Suprapubic skin (tissue), 4 donors: ENCODE measurements at regions not wholly inside any gene's neighbourhood (a gene's known extent, or its start where the extent isn't known, plus 50 kb on each side); places are given as distances from the start of the nearest gene placed in this dataset.

ENCODE experiments used
- DNase-seq, 2 donors: peaks; one replicate each; pipeline ENCODE4 v3.0.0-alpha.2; 2019; ENCODE audit warnings: low spot score in 2 of 2
- H3K27ac ChIP-seq: fragments of 200-600 bp; sonication (generic); one replicate; pipeline ENCODE4 v1.5.1; 2019
- H3K27me3 ChIP-seq: fragments of 200-600 bp; sonication (generic); one replicate; pipeline ENCODE4 v1.5.1; 2019
- H3K36me3 ChIP-seq: fragments of 200-600 bp; sonication (generic); one replicate; pipeline ENCODE4 v1.5.1; 2019
- H3K4me1 ChIP-seq: fragments of 200-600 bp; sonication (generic); one replicate; pipeline ENCODE4 v1.5.1; 2019
- H3K4me3 ChIP-seq: fragments of 200-600 bp; sonication (generic); one replicate; pipeline ENCODE4 v1.5.1; 2019; ENCODE audit warnings: mild to moderate bottlenecking
- H3K9me3 ChIP-seq: fragments of 200-600 bp; sonication (generic); one replicate; pipeline ENCODE4 v1.5.1; 2019
- CTCF ChIP-seq, 2 donors: fragments of 200-600 bp in 1 of 2; fragments of 450-650 bp in 1 of 2; sonication (generic) in 1 of 2; IDR thresholded peaks; one replicate each; pipeline ENCODE4 v1.5.1; 2016 to 2019; ENCODE audit warnings: antibody characterized with exemption in 2 of 2, mild to moderate bottlenecking in 1 of 2, moderate library complexity in 1 of 2
- EP300 ChIP-seq: sonication (generic); formaldehyde crosslinking; IDR thresholded peaks from one replicate; pipeline ENCODE4 v1.6.1; 2017; ENCODE audit warnings: antibody characterized with exemption
- POLR2A ChIP-seq, 2 donors: fragments of 450-650 bp; IDR thresholded peaks; one replicate each; pipeline ENCODE4 v1.6.1; 2017; ENCODE audit warnings: antibody characterized with exemption in 2 of 2, mild to moderate bottlenecking in 2 of 2, moderate library complexity in 2 of 2
- POLR2AphosphoS5 ChIP-seq, 3 donors: sonication (generic); formaldehyde crosslinking; IDR thresholded peaks; one replicate each; pipeline ENCODE4 v1.6.1; 2017; ENCODE audit warnings: antibody characterized with exemption in 3 of 3
- WGBS: methylation state at CpG from one replicate; pipeline ENCODE4 v1.1.5; 2018; 5-methylcytosine and 5-hydroxymethylcytosine counted together

- Histone ChIP-seq H3K4me1 (no peaks in the 10 kb centered on the region), H3K27me3 (no peaks in the 10 kb centered on the region), H3K9me3 (no peaks in the 10 kb centered on the region), H3K4me3 (no peak overlapping the region), H3K36me3 (no peaks in the 10 kb centered on the region), H3K27ac (no peak overlapping the region)
- no peak for DNase-seq
- 68% methylated on average over 3 of the region's 3 CpGs for WGBS
- TF ChIP-seq CTCF (IDR thresholded peaks at IDR 0.05) (no peak), EP300 (no peak), POLR2A (IDR thresholded peaks at IDR 0.05) (no peak), POLR2AphosphoS5 (IDR thresholded peaks at IDR 0.05) (no peak)
Observed at GRCh38 chr6:113662093-113662665, 195.0 kb upstream of the MARCKS start.

GRCh38 chr6:113662688-113663333, 194.3 kb upstream of the MARCKS start:
- Histone ChIP-seq H3K36me3 (no peaks in the 10 kb centered on the region), H3K27ac (no peak overlapping the region), H3K4me3 (no peak overlapping the region), H3K9me3 (no peaks in the 10 kb centered on the region), H3K27me3 (no peaks in the 10 kb centered on the region), H3K4me1 (no peaks in the 10 kb centered on the region)
- 55% methylated on average over 2 of the region's 2 CpGs for WGBS
- DNase-seq = no peak
- no peak for TF ChIP-seq EP300
- TF ChIP-seq POLR2A (IDR thresholded peaks at IDR 0.05) = no peak
- TF ChIP-seq CTCF (IDR thresholded peaks at IDR 0.05) = no peak
- TF ChIP-seq POLR2AphosphoS5 (IDR thresholded peaks at IDR 0.05) = no peak

DNA sequence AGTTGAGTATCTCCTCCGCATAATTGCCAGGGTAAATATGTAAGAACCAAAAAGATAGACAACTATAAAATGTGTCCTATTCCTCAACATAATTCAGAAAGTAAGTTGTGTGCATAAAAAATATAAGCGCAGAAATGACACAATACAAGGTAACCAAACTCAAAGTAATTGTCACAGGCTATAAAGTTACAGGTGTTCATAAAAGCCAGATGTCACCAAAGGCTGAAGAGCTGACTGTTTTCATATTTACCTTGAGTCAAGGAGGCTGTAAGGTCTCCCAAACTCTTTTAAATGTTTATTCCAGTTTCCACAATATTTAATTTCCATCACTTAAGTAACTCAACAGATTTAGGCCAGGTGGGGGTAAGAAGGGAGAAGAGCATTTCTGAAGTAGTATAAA, 192.2 kb upstream of the MARCKS start:
- 98% methylated on average over 2 of the region's 2 CpGs for WGBS
- Histone ChIP-seq H3K36me3 (no peaks in the 10 kb centered on the region), H3K4me1 (peaks cover 5% of the 10 kb centered on the region), H3K27me3 (no peaks in the 10 kb centered on the region), H3K9me3 (no peaks in the 10 kb centered on the region), H3K4me3 (no peak overlapping the region), H3K27ac (no peak overlapping the region)
- TF ChIP-seq POLR2AphosphoS5 (IDR thresholded peaks at IDR 0.05) = no peak
- no peak for TF ChIP-seq EP300
- no peak for TF ChIP-seq CTCF (IDR thresholded peaks at IDR 0.05)
- TF ChIP-seq POLR2A (IDR thresholded peaks at IDR 0.05) = no peak
- no peak for DNase-seq

GRCh38 chr6:113668641-113669408, 188.3 kb upstream of the MARCKS start:
- H3K4me1 ChIP-seq = peaks cover 20% of the 10 kb centered on the region
- WGBS = 53% methylated on average over 1 of the region's 1 CpG
- H3K27me3 ChIP-seq = no peaks in the 10 kb centered on the region
- no peaks in the 10 kb centered on the region for H3K36me3 ChIP-seq
- no peak for DNase-seq
- TF ChIP-seq POLR2A (IDR thresholded peaks at IDR 0.05) = no peak
- TF ChIP-seq CTCF (IDR thresholded peaks at IDR 0.05) = no peak
- TF ChIP-seq EP300 = no peak
- no peak for TF ChIP-seq POLR2AphosphoS5 (IDR thresholded peaks at IDR 0.05)
- H3K27ac ChIP-seq = no peak overlapping the region
- H3K9me3 ChIP-seq = no peaks in the 10 kb centered on the region
- H3K4me3 ChIP-seq = no peak overlapping the region

- no peak for TF ChIP-seq CTCF (IDR thresholded peaks at IDR 0.05)
- no peak for TF ChIP-seq POLR2AphosphoS5 (IDR thresholded peaks at IDR 0.05)
- no peak for TF ChIP-seq POLR2A (IDR thresholded peaks at IDR 0.05)
- TF ChIP-seq EP300 = no peak
- Histone ChIP-seq H3K27me3 (no peaks in the 10 kb centered on the region), H3K36me3 (no peaks in the 10 kb centered on the region), H3K27ac (no peak overlapping the region), H3K4me1 (peaks cover 20% of the 10 kb centered on the region), H3K4me3 (no peak overlapping the region), H3K9me3 (no peaks in the 10 kb centered on the region)
- DNase-seq = no peak
- 78% methylated on average over 2 of the region's 2 CpGs for WGBS
Observed at GRCh38 chr6:113669606-113670005, 187.5 kb upstream of the MARCKS start.
